Stimulated activated CD4-positive, alpha-beta T cell treated with anti-CD3 and anti-CD28 coated beads, Interleukin-12 subunit alpha, Interleukin-12 subunit beta, amount 100 ng/mL, for 24 hours (primary cell): ENCODE measurements at regions not wholly inside any gene's neighbourhood (a gene's known extent, or its start where the extent isn't known, plus 50 kb on each side); places are given as distances from the start of the nearest gene placed in this dataset.

Experiments used
- DNase-seq, 2 experiments: peaks; one replicate each; pipeline ENCODE4 v3.0.0-alpha.2; 2020; ENCODE audit warnings: low read depth in 2 of 2

- DNase-seq = no peak
Observed at GRCh38 chr22:27116312-27117086, 459.1 kb downstream of the MIAT start.

- DNase-seq = no peak
Observed at GRCh38 chr22:27120036-27120435, 462.6 kb downstream of the MIAT start.

- no peak for DNase-seq
Observed at GRCh38 chr22:27122574-27122973, 465.2 kb downstream of the MIAT start.

- DNase-seq = no peak
Observed at GRCh38 chr22:27123880-27124279, 466.5 kb downstream of the MIAT start.

- DNase-seq = no peak
Observed at GRCh38 chr22:27124351-27124966, 467.1 kb downstream of the MIAT start.

DNA sequence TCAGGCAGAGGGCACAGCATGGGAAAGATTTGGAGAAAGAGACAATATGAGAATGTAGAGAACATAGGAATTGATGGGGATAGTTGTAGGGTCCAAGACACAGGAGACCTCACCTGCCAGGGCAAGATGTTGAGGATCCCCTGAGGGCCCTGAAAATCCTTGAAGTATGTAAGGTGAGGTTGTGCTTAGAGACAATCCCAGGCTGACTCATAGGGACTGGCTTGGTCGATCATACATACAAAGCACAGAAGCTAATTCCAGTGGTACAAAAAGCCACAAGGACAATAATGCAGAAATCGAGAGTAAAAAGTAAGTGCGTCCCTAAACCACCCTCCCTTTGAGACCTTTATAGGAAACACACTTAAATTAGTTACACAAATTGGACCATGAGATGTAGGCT lies 468.2 kb downstream of the MIAT start:
- DNase-seq = no peak

DNA sequence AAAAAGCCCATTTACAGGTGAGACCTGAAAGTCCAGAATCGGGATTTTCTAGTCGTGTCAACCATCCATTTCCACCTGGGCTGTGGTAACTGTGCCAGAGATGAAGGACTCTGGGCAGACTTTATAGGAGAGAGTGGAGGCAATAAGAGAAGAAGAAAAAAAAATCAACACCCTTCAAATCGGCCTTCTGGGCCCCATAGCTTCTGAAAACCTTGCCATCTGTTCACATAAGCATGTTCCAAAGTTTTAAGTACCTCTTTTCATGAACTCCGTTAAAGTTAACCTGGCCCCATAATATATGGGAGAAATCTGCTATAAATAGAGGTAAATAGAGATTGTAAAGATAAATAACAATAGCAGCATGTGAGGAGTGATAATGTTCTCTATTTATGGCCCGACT lies 470.5 kb downstream of the MIAT start:
- DNase-seq = no peak

- DNase-seq = no peak
Observed at GRCh38 chr22:27128461-27129085, 471.2 kb downstream of the MIAT start.

GRCh38 chr22:27129266-27129665 lies 471.9 kb downstream of the MIAT start:
- DNase-seq = no peak

DNA sequence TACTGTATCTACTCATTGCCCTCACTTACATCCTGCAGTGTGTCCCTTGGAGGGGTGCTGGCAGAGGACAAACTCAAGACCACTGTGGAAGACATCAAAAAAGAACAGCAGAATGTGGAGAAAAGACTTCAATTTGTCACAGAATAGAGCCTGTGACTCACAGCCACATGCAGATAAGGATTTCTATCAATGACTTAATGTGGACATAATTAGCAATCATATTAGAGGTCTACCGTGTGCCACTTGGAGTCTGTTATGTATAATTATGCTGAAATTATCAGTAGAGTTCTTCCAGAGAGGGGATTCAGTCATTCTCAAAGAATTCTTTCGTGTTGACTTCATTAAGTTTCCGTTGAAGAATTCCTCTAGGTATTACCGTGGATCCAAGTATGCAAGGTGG lies 473.5 kb downstream of the MIAT start:
- DNase-seq = no peak

DNA sequence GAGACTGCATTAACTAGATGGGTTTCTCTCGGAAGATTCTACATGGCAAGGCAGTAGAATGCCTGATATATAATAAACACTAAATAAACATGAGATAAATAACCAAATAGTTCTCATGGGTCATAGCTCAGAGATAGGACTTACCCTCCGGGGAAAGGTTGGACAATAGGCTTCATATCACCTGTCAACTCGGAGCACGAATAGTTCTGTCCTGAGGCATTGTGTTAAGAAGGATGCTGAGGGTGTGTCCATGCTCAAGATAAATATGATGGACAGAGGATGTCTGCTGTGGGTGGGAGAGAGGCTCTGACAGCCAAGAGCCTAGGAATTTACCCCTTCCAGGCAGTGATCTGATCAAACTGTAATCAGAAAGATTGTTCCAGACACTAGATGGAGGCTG lies 474.0 kb downstream of the MIAT start:
- no peak for DNase-seq

DNA sequence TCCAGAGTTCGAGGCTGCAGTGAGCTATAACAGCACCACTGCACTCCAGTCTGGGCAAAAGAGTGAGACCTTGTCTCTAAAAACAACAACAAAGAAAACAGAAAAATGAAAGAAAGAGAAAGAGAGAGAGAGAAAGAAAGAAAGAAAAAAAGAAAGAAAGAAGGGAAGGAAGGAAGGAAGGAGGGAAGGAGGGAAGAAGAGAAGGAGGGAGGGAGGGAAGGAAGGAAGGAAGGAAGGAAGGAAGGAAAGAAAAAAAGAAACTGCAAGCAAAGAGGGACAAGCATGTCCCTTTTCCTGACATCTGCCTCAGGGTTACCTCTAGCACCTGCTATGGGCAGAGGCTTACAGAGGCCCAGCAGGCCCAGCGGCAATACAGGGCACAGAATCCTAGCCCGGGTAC lies 475.0 kb downstream of the MIAT start:
- DNase-seq = no peak

DNA sequence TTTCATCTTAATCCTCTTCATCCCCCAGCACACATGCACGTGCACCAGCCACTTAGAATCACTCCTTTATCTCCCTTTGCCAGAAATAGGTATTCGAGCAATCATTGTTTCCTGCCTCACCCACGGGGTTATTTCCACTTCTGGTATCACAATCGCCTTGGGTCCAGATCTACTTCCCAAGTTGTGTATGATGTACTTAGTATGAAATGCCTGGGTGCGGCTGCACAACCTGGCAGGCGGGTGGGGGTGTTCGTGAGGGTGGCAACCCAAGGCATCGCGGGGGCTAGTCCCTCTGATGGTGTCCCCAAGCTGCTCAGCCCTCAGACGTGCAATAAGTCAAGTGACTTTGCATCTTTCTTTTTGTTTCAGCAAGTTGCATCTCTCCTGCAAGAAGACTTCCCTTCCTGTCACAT lies 475.6 kb downstream of the MIAT start:
- DNase-seq = no peak

- DNase-seq = no peak
Observed at GRCh38 chr22:27133681-27134314, 476.4 kb downstream of the MIAT start.

- peak in 1 of 2 experiments; percentile 12 for DNase-seq
Observed at GRCh38 chr22:27134315-27134701, 476.9 kb downstream of the MIAT start.

GRCh38 chr22:27135031-27135981 lies 477.9 kb downstream of the MIAT start:
- DNase-seq = no peak

DNA sequence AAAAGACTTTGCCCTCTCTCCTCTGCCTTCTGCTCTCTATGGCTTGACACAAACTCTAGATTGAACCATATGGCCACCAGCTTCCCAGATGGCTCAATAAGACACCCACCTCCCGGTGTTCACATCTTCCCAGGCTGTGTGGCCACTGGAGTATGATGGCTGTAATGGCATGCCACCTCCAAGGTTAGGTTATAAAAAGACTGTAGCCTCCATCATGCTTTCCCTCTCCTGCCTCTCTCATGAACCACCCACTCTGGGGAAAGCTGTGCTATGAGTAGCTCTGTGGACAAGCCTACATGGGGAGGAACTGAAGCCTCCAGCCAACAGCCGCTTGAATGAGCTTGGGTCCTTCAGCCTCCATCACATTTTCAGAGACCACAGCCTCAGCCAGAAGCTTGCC lies 479.2 kb downstream of the MIAT start:
- no peak for DNase-seq

DNA sequence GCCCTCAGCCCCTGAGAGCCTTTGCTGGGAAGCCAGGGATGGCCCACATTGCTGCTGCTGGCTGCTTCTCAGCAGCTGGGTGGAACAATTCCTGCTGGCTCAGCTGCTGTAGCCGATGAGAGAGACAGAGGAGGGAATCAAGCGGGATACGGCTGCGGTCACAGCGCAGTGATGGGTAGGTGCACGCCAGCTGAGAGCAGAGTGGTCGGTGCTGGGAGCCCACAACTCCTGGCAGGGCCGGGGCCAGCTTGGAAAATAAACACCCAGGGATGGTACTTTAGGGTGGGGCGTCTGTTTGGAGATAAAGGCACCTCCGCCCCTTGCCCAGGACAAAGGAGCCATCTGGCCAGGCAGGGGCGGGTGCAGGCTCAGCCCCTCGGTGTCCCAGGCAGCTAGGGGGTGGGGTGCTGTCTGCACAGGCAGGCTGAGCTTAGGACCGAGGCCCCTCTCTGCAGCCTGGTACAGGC lies 480.5 kb downstream of the MIAT start:
- no peak for DNase-seq

DNA sequence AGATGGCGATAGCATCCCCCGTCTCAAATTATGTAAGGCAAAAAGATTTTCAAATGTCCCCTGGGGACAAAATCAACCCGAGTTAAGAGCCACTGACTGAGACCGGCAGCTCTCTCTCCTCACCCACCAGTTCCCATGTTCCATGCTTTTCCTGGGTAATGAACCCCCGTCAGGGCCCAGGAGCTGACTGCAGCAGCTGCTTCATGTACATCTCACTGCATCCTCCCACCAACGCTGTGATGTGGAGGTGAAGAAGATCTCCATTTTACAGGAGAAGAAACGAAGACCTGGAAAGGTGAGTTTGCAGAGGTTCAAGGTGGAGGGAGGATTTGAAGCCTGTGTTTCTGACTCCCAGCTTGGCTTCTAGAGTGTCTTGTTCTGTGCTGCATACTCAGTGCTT lies 481.1 kb downstream of the MIAT start:
- DNase-seq = no peak

DNA sequence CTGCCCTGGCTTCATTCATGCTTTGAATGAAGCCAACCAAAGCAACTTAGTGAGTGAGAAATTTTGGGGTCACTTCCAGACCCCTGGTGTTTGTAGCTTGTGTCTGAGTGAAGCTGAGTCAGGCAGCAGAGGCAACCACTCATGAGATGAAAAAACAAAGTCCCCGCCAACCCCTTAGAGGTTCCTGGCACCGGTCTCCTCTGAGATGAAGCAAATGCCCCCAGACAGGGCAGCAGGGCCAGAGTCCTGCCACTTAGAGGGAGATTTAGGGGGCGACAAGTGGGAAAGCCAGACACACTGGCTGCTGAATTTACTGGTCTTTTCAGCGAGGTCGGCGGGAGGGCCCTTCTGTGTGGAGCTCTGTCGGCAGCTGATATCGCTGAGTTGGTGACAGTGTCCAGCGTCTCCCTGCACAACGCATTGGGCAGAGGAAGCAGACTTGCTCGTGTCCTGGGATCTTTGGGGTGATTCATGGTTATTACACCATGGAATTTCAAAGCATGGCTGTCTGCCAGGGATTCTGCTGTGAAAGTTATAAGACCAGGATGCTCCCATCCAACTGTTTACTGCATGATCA lies 482.6 kb downstream of the MIAT start:
- no peak for DNase-seq

GRCh38 chr22:27142286-27142685 lies 484.9 kb downstream of the MIAT start:
- no peak for DNase-seq
